ENCODE measurements at regions not wholly inside any gene's neighbourhood (a gene's known extent, or its start where the extent isn't known, plus 50 kb on each side); places are given as distances from the start of the nearest gene placed in this dataset.

DNA sequence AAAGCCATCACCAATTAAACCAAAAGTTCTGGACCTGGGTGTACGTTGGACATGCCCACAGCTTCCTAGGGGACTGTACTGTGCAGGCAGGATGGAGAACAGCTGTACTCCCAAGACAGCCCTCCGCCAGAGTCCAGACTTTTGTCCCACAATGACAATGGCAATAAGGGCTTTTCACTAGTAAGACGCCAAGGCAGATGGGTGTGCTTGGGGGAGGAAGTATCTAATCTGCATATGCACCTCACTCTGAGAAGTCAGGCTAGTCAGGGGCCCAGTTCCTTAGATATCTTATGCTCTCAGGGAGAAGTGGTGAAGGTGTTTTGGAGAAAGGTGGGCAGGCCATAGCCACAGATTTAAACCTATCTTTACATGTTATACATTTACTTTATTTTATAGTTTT is 85.1 kb upstream of the USP47 start:
- Histone ChIP-seq H3K9me3 (ENCODE audit: control insufficient read depth, low read length) (no peaks in the 10 kb centered on the region), H3K9ac (ENCODE audit: extremely low read depth, low read length, poor library complexity, severe bottlenecking) (no peak overlapping the region), H3K27me3 (ENCODE audit: control insufficient read depth, insufficient read depth, low read length, poor library complexity, severe bottlenecking) (peaks cover 5% of the 10 kb centered on the region), H3K4me1 (ENCODE audit: control insufficient read depth, insufficient read depth, low read length) (no peaks in the 10 kb centered on the region), H3K36me3 (ENCODE audit: control insufficient read depth, insufficient read depth, low read length) (no peaks in the 10 kb centered on the region), H3K27ac (ENCODE audit: low read depth, low read length) (no peak overlapping the region), H3K4me3 (ENCODE audit: low read length) (no peak overlapping the region)
- Mint-ChIP-seq H3K36me3 (ENCODE audit: low read depth) (no peaks in the 10 kb centered on the region), H3K4me3 (no peak overlapping the region), H3K4me1 (no peaks in the 10 kb centered on the region), H3K27ac (no peak overlapping the region), H3K9me3 (no peaks in the 10 kb centered on the region), H3K27me3 (ENCODE audit: insufficient read depth) (peaks cover 12% of the 10 kb centered on the region)
- TF ChIP-seq CTCF (conservative IDR thresholded peaks at IDR 0.05), result no peak
- no peak for DNase-seq
- WGBS, 2 experiments (ENCODE audit: insufficient coverage in 1 of 2, insufficient read length in 1 of 2), result 77 to 91% methylated on average over 3 of the region's 3 CpGs

- DNase-seq, result no peak
- no peaks in the 10 kb centered on the region for H3K36me3 ChIP-seq (ENCODE audit: control insufficient read depth, insufficient read depth, low read length)
- Mint-ChIP-seq H3K9me3 (no peaks in the 10 kb centered on the region), H3K4me1 (no peaks in the 10 kb centered on the region), H3K27me3 (ENCODE audit: insufficient read depth) (peaks cover 13% of the 10 kb centered on the region), H3K4me3 (no peak overlapping the region), H3K27ac (no peak overlapping the region), H3K36me3 (ENCODE audit: low read depth) (no peaks in the 10 kb centered on the region)
- TF ChIP-seq CTCF (conservative IDR thresholded peaks at IDR 0.05), result no peak
- H3K27me3 ChIP-seq (ENCODE audit: control insufficient read depth, insufficient read depth, low read length, poor library complexity, severe bottlenecking), result peaks cover 5% of the 10 kb centered on the region
- H3K27ac ChIP-seq (ENCODE audit: low read depth, low read length), result no peak overlapping the region
- H3K4me1 ChIP-seq (ENCODE audit: control insufficient read depth, insufficient read depth, low read length), result no peaks in the 10 kb centered on the region
- no peaks in the 10 kb centered on the region for H3K9me3 ChIP-seq (ENCODE audit: control insufficient read depth, low read length)
- WGBS, 2 experiments (ENCODE audit: insufficient coverage in 1 of 2, insufficient read length in 1 of 2), result 92 to 100% methylated on average over 3 to 5 of the region's 5 CpGs
- no peak overlapping the region for H3K4me3 ChIP-seq (ENCODE audit: low read length)
- no peak overlapping the region for H3K9ac ChIP-seq (ENCODE audit: extremely low read depth, low read length, poor library complexity, severe bottlenecking)
These were observed 85.9 kb upstream of the USP47 start for GRCh38 chr11:11755871-11756270.

GRCh38 chr11:11752679-11753078 is 89.1 kb upstream of the USP47 start:
- H3K36me3 ChIP-seq (ENCODE audit: control insufficient read depth, insufficient read depth, low read length), result no peaks in the 10 kb centered on the region
- no peaks in the 10 kb centered on the region for H3K36me3 Mint-ChIP-seq (ENCODE audit: low read depth)
- WGBS, 2 experiments (ENCODE audit: insufficient coverage in 1 of 2, insufficient read length in 1 of 2), result 86 to 92% methylated on average over 3 of the region's 3 CpGs
- H3K27ac Mint-ChIP-seq, result no peak overlapping the region
- H3K4me3 Mint-ChIP-seq, result no peak overlapping the region
- TF ChIP-seq CTCF (conservative IDR thresholded peaks at IDR 0.05), result no peak
- H3K4me1 ChIP-seq (ENCODE audit: control insufficient read depth, insufficient read depth, low read length), result no peaks in the 10 kb centered on the region
- peaks cover 5% of the 10 kb centered on the region for H3K27me3 ChIP-seq (ENCODE audit: control insufficient read depth, insufficient read depth, low read length, poor library complexity, severe bottlenecking)
- no peaks in the 10 kb centered on the region for H3K9me3 ChIP-seq (ENCODE audit: control insufficient read depth, low read length)
- no peak overlapping the region for H3K4me3 ChIP-seq (ENCODE audit: low read length)
- no peak for DNase-seq
- peaks cover 3% of the 10 kb centered on the region for H3K27me3 Mint-ChIP-seq (ENCODE audit: insufficient read depth)
- H3K4me1 Mint-ChIP-seq, result no peaks in the 10 kb centered on the region
- H3K9me3 Mint-ChIP-seq, result peaks cover 11% of the 10 kb centered on the region
- no peak overlapping the region for H3K27ac ChIP-seq (ENCODE audit: low read depth, low read length)
- H3K9ac ChIP-seq (ENCODE audit: extremely low read depth, low read length, poor library complexity, severe bottlenecking), result no peak overlapping the region
